ENCODE measurements at regions not wholly inside any gene's neighbourhood (a gene's known extent, or its start where the extent isn't known, plus 50 kb on each side); places are given as distances from the start of the nearest gene placed in this dataset.

- TF ChIP-seq, protein P1, sequence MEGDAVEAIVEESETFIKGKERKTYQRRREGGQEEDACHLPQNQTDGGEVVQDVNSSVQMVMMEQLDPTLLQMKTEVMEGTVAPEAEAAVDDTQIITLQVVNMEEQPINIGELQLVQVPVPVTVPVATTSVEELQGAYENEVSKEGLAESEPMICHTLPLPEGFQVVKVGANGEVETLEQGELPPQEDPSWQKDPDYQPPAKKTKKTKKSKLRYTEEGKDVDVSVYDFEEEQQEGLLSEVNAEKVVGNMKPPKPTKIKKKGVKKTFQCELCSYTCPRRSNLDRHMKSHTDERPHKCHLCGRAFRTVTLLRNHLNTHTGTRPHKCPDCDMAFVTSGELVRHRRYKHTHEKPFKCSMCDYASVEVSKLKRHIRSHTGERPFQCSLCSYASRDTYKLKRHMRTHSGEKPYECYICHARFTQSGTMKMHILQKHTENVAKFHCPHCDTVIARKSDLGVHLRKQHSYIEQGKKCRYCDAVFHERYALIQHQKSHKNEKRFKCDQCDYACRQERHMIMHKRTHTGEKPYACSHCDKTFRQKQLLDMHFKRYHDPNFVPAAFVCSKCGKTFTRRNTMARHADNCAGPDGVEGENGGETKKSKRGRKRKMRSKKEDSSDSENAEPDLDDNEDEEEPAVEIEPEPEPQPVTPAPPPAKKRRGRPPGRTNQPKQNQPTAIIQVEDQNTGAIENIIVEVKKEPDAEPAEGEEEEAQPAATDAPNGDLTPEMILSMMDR (optimal IDR thresholded peaks at IDR 0.05 in 1 of 3, IDR thresholded peaks at IDR 0.05 in 1 of 3, conservative IDR thresholded peaks at IDR 0.05 in 1 of 3; ENCODE audit: extremely low read depth in 1 of 3, insufficient read depth in 2 of 3, low read length in 3 of 3), result no peak
- TF ChIP-seq EZH2 (IDR thresholded peaks at IDR 0.05; ENCODE audit: low read length), result no peak
Measured at GRCh38 chr1:242582669-242583068, 58.2 kb upstream of the PLD5 start.

Measured in keratinocyte (primary cell).